WERI-Rb-1 (cell line): ENCODE measurements at regions not wholly inside any gene's neighbourhood (a gene's known extent, or its start where the extent isn't known, plus 50 kb on each side); places are given as distances from the start of the nearest gene placed in this dataset.

Source experiments
- DNase-seq: peaks from one replicate; pipeline ENCODE4 v3.0.0-alpha.2; 2020
- H3K27ac ChIP-seq: fragments of 250-450 bp; sonication (Bioruptor Pico); 2 replicates; pipeline ENCODE4 v1.5.1; 2020; ENCODE audit warnings: mild to moderate bottlenecking, moderate library complexity
- H3K27me3 ChIP-seq: fragments of 250-450 bp; sonication (Bioruptor Pico); 2 replicates; pipeline ENCODE4 v1.5.1; 2021; ENCODE audit warnings: mild to moderate bottlenecking, low read depth, moderate library complexity; ENCODE audit not compliant: insufficient read depth, severe bottlenecking
- H3K36me3 ChIP-seq: fragments of 250-450 bp; sonication (Bioruptor Pico); 2 replicates; pipeline ENCODE4 v1.5.1; 2020; ENCODE audit warnings: mild to moderate bottlenecking, moderate library complexity
- H3K4me3 ChIP-seq: 2 replicates; pipeline ENCODE4 v1.5.1; 2011; ENCODE audit warnings: low read depth, mild to moderate bottlenecking, control low read depth, low read length
- H3K9me3 ChIP-seq: fragments of 250-450 bp; sonication (Bioruptor Pico); 2 replicates; pipeline ENCODE4 v1.5.1; 2021; ENCODE audit warnings: mild to moderate bottlenecking, moderate library complexity; ENCODE audit not compliant: severe bottlenecking
- TF ChIP-seq, protein P1 (sequence below): IDR thresholded peaks from 2 replicates; pipeline ENCODE4 v1.5.1; 2011; ENCODE audit warnings: low read depth, mild to moderate bottlenecking, control low read depth, inconsistent platforms, low read length

- TF ChIP-seq, protein P1, sequence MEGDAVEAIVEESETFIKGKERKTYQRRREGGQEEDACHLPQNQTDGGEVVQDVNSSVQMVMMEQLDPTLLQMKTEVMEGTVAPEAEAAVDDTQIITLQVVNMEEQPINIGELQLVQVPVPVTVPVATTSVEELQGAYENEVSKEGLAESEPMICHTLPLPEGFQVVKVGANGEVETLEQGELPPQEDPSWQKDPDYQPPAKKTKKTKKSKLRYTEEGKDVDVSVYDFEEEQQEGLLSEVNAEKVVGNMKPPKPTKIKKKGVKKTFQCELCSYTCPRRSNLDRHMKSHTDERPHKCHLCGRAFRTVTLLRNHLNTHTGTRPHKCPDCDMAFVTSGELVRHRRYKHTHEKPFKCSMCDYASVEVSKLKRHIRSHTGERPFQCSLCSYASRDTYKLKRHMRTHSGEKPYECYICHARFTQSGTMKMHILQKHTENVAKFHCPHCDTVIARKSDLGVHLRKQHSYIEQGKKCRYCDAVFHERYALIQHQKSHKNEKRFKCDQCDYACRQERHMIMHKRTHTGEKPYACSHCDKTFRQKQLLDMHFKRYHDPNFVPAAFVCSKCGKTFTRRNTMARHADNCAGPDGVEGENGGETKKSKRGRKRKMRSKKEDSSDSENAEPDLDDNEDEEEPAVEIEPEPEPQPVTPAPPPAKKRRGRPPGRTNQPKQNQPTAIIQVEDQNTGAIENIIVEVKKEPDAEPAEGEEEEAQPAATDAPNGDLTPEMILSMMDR: no peak
- Histone ChIP-seq H3K9me3 (no peaks in the 10 kb centered on the region), H3K36me3 (no peaks in the 10 kb centered on the region), H3K27ac (no peak overlapping the region), H3K27me3 (peaks cover 11% of the 10 kb centered on the region), H3K4me3 (no peak overlapping the region)
- DNase-seq: no peak
These were observed 260.3 kb downstream of the CD109 start for GRCh38 chr6:73956305-73956704.

DNA sequence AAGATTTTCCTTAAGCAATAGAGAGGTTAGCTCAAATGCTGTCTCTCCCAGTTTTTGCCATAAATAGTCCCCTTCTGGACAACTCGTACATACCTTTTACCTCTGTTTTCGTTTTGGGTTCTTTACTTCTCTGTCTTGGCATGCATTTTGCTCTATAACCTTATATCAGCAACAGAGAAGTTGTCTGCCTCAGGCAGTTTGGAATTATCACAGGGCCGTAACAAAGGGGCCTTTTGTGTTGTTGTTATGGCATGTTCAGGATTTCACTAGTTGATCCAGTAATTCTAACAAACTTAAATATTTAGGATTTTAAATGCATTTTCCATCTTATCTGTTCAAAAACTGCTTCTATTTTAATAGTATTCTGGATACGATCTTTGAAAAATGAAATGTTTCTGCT lies 259.8 kb downstream of the CD109 start:
- Histone ChIP-seq H3K27ac (no peak overlapping the region), H3K9me3 (no peaks in the 10 kb centered on the region), H3K36me3 (no peaks in the 10 kb centered on the region), H3K4me3 (no peak overlapping the region), H3K27me3 (peaks cover 14% of the 10 kb centered on the region)
- no peak for DNase-seq
- TF ChIP-seq, protein P1: no peak

DNA sequence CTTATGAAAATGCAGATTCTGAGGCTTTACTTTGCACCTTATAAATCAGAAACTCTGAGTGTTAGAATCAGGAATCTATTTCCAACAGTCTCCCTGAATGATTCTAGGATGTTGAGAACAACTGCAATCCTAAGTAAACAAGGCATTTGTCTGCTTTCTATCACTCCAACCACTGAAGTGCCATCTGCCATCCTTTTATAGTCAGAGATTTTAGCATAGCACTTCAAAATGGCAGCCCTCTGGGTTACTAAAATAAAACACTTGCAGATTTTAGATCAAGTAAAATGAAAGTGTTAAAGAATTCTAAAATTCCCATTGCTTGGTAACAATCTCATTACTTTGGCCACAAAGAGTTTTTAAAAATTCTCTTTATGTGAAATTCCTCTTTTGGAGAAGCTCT lies 258.9 kb downstream of the CD109 start:
- Histone ChIP-seq H3K27ac (no peak overlapping the region), H3K9me3 (no peaks in the 10 kb centered on the region), H3K4me3 (no peak overlapping the region), H3K36me3 (no peaks in the 10 kb centered on the region), H3K27me3 (peaks cover 16% of the 10 kb centered on the region)
- TF ChIP-seq, protein P1: no peak
- DNase-seq: no peak

DNA sequence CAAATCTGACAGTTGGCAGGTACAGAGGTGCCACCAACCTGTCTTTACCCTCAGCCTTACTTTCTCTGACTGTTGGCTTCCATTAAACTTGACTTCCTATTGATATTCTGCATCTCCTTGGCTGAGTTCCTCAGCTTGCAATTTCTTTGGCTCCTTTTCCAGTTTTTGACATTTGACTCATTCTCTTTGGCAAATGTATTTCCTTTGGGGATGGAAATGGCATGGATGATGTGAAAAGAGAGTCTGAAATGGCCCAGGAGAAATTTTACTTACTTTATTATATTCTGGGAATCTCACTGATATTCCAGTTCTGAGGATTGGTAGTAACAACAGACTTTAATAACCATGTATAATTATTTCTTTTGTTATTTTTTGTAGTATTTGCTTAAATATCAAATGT lies 255.2 kb downstream of the CD109 start:
- H3K27ac ChIP-seq: no peak overlapping the region
- DNase-seq: no peak
- no peaks in the 10 kb centered on the region for H3K9me3 ChIP-seq
- TF ChIP-seq, protein P1: no peak
- peaks cover 18% of the 10 kb centered on the region for H3K27me3 ChIP-seq
- no peak overlapping the region for H3K4me3 ChIP-seq
- H3K36me3 ChIP-seq: no peaks in the 10 kb centered on the region

GRCh38 chr6:73943930-73944652 lies 248.1 kb downstream of the CD109 start:
- TF ChIP-seq, protein P1: no peak
- Histone ChIP-seq H3K9me3 (no peaks in the 10 kb centered on the region), H3K27me3 (peaks cover 30% of the 10 kb centered on the region), H3K36me3 (no peaks in the 10 kb centered on the region), H3K27ac (no peak overlapping the region), H3K4me3 (no peak overlapping the region)
- no peak for DNase-seq

- Histone ChIP-seq H3K4me3 (no peak overlapping the region), H3K27ac (no peak overlapping the region), H3K27me3 (peaks cover 33% of the 10 kb centered on the region), H3K9me3 (peaks cover 2% of the 10 kb centered on the region), H3K36me3 (no peaks in the 10 kb centered on the region)
- TF ChIP-seq, protein P1: no peak
- DNase-seq: no peak
These were observed 247.4 kb downstream of the CD109 start for GRCh38 chr6:73943411-73943810.
